HepG2 (cell line): ENCODE measurements at regions not wholly inside any gene's neighbourhood (a gene's known extent, or its start where the extent isn't known, plus 50 kb on each side); places are given as distances from the start of the nearest gene placed in this dataset.

Experiments used
- ATAC-seq: fragments of 200-7000 bp; cut with Tn5 transposase; 3 replicates; pipeline ENCODE4 v1.9.1; 2020; ENCODE audit warnings: mild to moderate bottlenecking, moderate library complexity
- BruUV-seq: library from RNA; stranded (reverse); fragments of 400-500 nt; replicated peaks from 2 replicates; lab custom pipeline; 2021; lab: Mats Ljungman, UMichigan
- CTCF ChIA-PET: fragments of 300-600 bp; formaldehyde crosslinking; extraction: SDS; loops from one replicate; lab custom pipeline; 2021; ENCODE audit warnings: low total read pairs, inconsistent platforms, low intra/inter-chr PET ratio; lab: Yijun Ruan, JAX
- POLR2A ChIA-PET: fragments of 350-600 bp; sonication (Branson Sonifier 250); formaldehyde crosslinking; loops from one replicate; lab custom pipeline; 2020; ENCODE audit warnings: antibody characterized with exemption, inconsistent platforms; lab: Yijun Ruan, JAX
- DNase-seq: peaks from one replicate; pipeline ENCODE4 v3.0.0-alpha.2; 2015; ENCODE audit warnings: low spot score
- FAIRE-seq: peaks from 3 replicates; lab custom pipeline; 2011; peaks lifted over from hg19 to GRCh38; lab: Jason Lieb, UNC
- H2AFZ ChIP-seq: one replicate; pipeline ENCODE4 v1.6.1; 2011; ENCODE audit warnings: low read length, inconsistent platforms
- H3K27ac ChIP-seq: fragments of 300-600 bp; 3 replicates; pipeline ENCODE4 v1.8.0; 2011; ENCODE audit warnings: mixed run types, mild to moderate bottlenecking, mixed read lengths, low read length, inconsistent platforms; ENCODE audit not compliant: insufficient read depth; ENCODE audit errors: extremely low read length
- H3K27me3 ChIP-seq, 2 experiments: fragments of 200-600 bp in 1 of 2; 2 replicates in 1 of 2; 3 replicates in 1 of 2; pipeline versions ENCODE4 v1.6.0 to v1.8.0; 2011; ENCODE audit warnings: low read length in 2 of 2, mild to moderate bottlenecking in 2 of 2, moderate library complexity in 2 of 2, inconsistent platforms in 1 of 2; ENCODE audit not compliant: insufficient read depth in 2 of 2, control insufficient read depth in 1 of 2
- H3K36me3 ChIP-seq, 2 experiments: fragments of 200-600 bp in 1 of 2; replicated peaks in 1 of 2; 2 replicates in 1 of 2; 3 replicates in 1 of 2; pipeline versions ENCODE4 v1.5.1 to v1.8.0; 2011; ENCODE audit warnings: low read length in 2 of 2, inconsistent platforms in 1 of 2; ENCODE audit not compliant: insufficient read depth in 2 of 2, control insufficient read depth in 1 of 2
- H3K4me1 ChIP-seq: 2 replicates; pipeline ENCODE4 v1.5.1; 2012; ENCODE audit warnings: low read length, inconsistent platforms; ENCODE audit not compliant: insufficient read depth
- H3K4me2 ChIP-seq: 2 replicates; pipeline ENCODE4 v1.6.0; 2011; ENCODE audit warnings: low read depth, low read length, inconsistent platforms
- H3K4me3 ChIP-seq, 3 experiments: fragments of 200-600 bp in 1 of 3; sonication (generic), shearing (Covaris generic) in 1 of 3; replicated peaks in 1 of 3; 2 replicates each; pipeline ENCODE4 v1.5.1; 2011 to 2016; ENCODE audit warnings: low read length in 3 of 3, inconsistent platforms in 2 of 3, low read depth in 2 of 3, mild to moderate bottlenecking in 2 of 3, control low read depth in 1 of 3, mixed read lengths in 1 of 3; ENCODE audit not compliant: insufficient read depth in 1 of 3
- H3K79me2 ChIP-seq: one replicate; pipeline ENCODE4 v1.6.1; 2011; ENCODE audit warnings: low read length, inconsistent platforms; ENCODE audit not compliant: insufficient read depth
- H3K9ac ChIP-seq: 2 replicates; pipeline ENCODE4 v1.6.0; 2011; ENCODE audit warnings: mild to moderate bottlenecking, low read depth, low read length, inconsistent platforms; ENCODE audit not compliant: insufficient read depth
- H3K9me3 ChIP-seq: 2 replicates; pipeline ENCODE4 v1.5.1; 2012; ENCODE audit warnings: mild to moderate bottlenecking, low read length
- H4K20me1 ChIP-seq: 2 replicates; pipeline ENCODE4 v1.6.0; 2011; ENCODE audit warnings: inconsistent platforms, mild to moderate bottlenecking, low read length, moderate library complexity; ENCODE audit not compliant: insufficient read depth
- ADNP ChIP-seq: sonication (generic); formaldehyde crosslinking; IDR thresholded peaks from 2 replicates; pipeline ENCODE4 v1.4.0; 2020; ENCODE audit warnings: missing genetic modification reagents
- ARNT ChIP-seq: fragments of 450-650 bp; IDR thresholded peaks from 2 replicates; pipeline ENCODE4 v1.6.1; 2017
- CEBPB ChIP-seq: IDR thresholded peaks from 2 replicates; pipeline ENCODE4 v1.6.1; 2011; ENCODE audit warnings: low read depth, low read length, improper control_type of control experiment, borderline replicate concordance
- GFI1 ChIP-seq: sonication (generic); formaldehyde crosslinking; IDR thresholded peaks from 2 replicates; pipeline ENCODE4 v1.5.0; 2020; ENCODE audit warnings: missing genetic modification reagents, mild to moderate bottlenecking, borderline replicate concordance
- HOXA9 ChIP-seq: sonication (generic); formaldehyde crosslinking; IDR thresholded peaks from 2 replicates; pipeline ENCODE4 v1.8.1; 2022; ENCODE audit warnings: missing genetic modification reagents, mild to moderate bottlenecking, moderate library complexity, borderline replicate concordance
- IRX3 ChIP-seq: sonication (generic); formaldehyde crosslinking; IDR thresholded peaks from 2 replicates; pipeline ENCODE4 v1.8.1; 2023; ENCODE audit warnings: mild to moderate bottlenecking, low read depth, missing genetic modification reagents, borderline replicate concordance
- ISL2 ChIP-seq: sonication (generic); formaldehyde crosslinking; IDR thresholded peaks from 2 replicates; pipeline ENCODE4 v1.5.0; 2020; ENCODE audit warnings: missing genetic modification reagents
- KLF11 ChIP-seq: IDR thresholded peaks from 2 replicates; pipeline ENCODE4 v1.6.1; 2016; ENCODE audit warnings: missing compliant biosample characterization
- KLF13 ChIP-seq: sonication (generic); formaldehyde crosslinking; IDR thresholded peaks from 2 replicates; pipeline ENCODE4 v1.4.0; 2020; ENCODE audit warnings: mild to moderate bottlenecking, missing genetic modification reagents
- LRRFIP1 ChIP-seq: sonication (generic); formaldehyde crosslinking; conservative IDR thresholded peaks from 2 replicates; pipeline ENCODE4 v1.4.0; 2020; ENCODE audit warnings: missing genetic modification reagents
- MLX ChIP-seq: IDR thresholded peaks from 2 replicates; pipeline ENCODE4 v1.6.1; 2016
- MTA3 ChIP-seq: sonication (generic); formaldehyde crosslinking; IDR thresholded peaks from 2 replicates; pipeline ENCODE4 v1.4.0; 2020; ENCODE audit warnings: missing genetic modification reagents
- NAIF1 ChIP-seq: sonication (generic); formaldehyde crosslinking; IDR thresholded peaks from 2 replicates; pipeline ENCODE4 v1.5.0; 2020; ENCODE audit warnings: mild to moderate bottlenecking, missing genetic modification reagents, borderline replicate concordance
- NFE2L1 ChIP-seq: sonication (generic); formaldehyde crosslinking; IDR thresholded peaks from 2 replicates; pipeline ENCODE4 v1.4.0; 2020; ENCODE audit warnings: missing genetic modification reagents, mild to moderate bottlenecking, borderline replicate concordance
- SRF ChIP-seq: IDR thresholded peaks from 2 replicates; pipeline ENCODE4 v1.6.1; 2011; ENCODE audit warnings: mild to moderate bottlenecking, low read depth, low read length, moderate library complexity
- ZFY ChIP-seq: sonication (generic); formaldehyde crosslinking; IDR thresholded peaks from 2 replicates; pipeline ENCODE4 v1.4.0; 2020; ENCODE audit warnings: missing genetic modification reagents
- ZNF180 ChIP-seq: sonication (generic); formaldehyde crosslinking; IDR thresholded peaks from 2 replicates; pipeline ENCODE4 v1.4.0; 2020; ENCODE audit warnings: low read depth, missing genetic modification reagents, borderline replicate concordance
- ZNF235 ChIP-seq: sonication (generic); formaldehyde crosslinking; IDR thresholded peaks from 2 replicates; pipeline ENCODE4 v1.8.1; 2023; ENCODE audit warnings: mild to moderate bottlenecking, missing genetic modification reagents, borderline replicate concordance
- ZNF510 ChIP-seq: sonication (generic); formaldehyde crosslinking; IDR thresholded peaks from 2 replicates; pipeline ENCODE4 v1.4.0; 2020; ENCODE audit warnings: low read depth, mild to moderate bottlenecking, missing genetic modification reagents
- WGBS: methylation state at CpG from one replicate; pipeline ENCODE4 v1.1.6; 2017; ENCODE audit warnings: low lambda C conversion rate; 5-methylcytosine and 5-hydroxymethylcytosine counted together
- in situ Hi-C: cut with HindIII; loops from 2 replicates; pipeline ENCODE4 v1.10.0; 2017; ENCODE audit warnings: low pct_unique_long_range_greater_than_20kb; ENCODE audit not compliant: extremely low pct_ligation_motif_present
- intact Hi-C: fragments of 100-400 bp; cut with micrococcal nuclease; formaldehyde crosslinking; loops from one replicate; pipeline ENCODE4 v1.10.0; 2022; ENCODE audit not compliant: unreplicated experiment
- TF ChIP-seq, protein P1 (sequence below): sonication (generic); formaldehyde crosslinking; IDR thresholded peaks from 2 replicates; pipeline ENCODE4 v1.4.0; 2020; ENCODE audit warnings: mild to moderate bottlenecking, missing genetic modification reagents

- FAIRE-seq: no peak
- WGBS: 16% methylated on average over 2 of the region's 2 CpGs
- POLR2A ChIA-PET: no interaction called here
Measured at GRCh38 chr1:98439471-98439870, 222.1 kb upstream of the SNX7 start.

More at GRCh38 chr1:98439471-98439870, 222.1 kb upstream of the SNX7 start:
- 0 out of 2 replicates have a peak, but pooled peaks cover 5% of the 10 kb centered on the region for H3K4me1 ChIP-seq
- no peaks in the 10 kb centered on the region for H3K36me3 ChIP-seq
- H3K4me3 ChIP-seq: no peak overlapping the region
- DNase-seq (no peak), ATAC-seq (no peak)
- H3K79me2 ChIP-seq: no peaks in the 10 kb centered on the region
- CTCF ChIA-PET: no interaction called here
- H3K9me3 ChIP-seq: no peaks in the 10 kb centered on the region
- no peak overlapping the region for H3K9ac ChIP-seq
- BruUV-seq: no TSS peak
- H3K27ac ChIP-seq: no peak overlapping the region
- no peaks in the 10 kb centered on the region for H3K27me3 ChIP-seq
- TF ChIP-seq ZNF235 (CRISPR knock-in tag) (no peak), ZFY (CRISPR knock-in tag) (no peak), CEBPB (no peak), NFE2L1 (no peak), GFI1 (CRISPR knock-in tag) (no peak), ADNP (CRISPR knock-in tag) (no peak), IRX3 (CRISPR knock-in tag) (no peak), KLF13 (no peak), MLX (CRISPR knock-in tag) (no peak), LRRFIP1 (CRISPR knock-in tag) (no peak), NAIF1 (CRISPR knock-in tag) (no peak), ARNT (no peak), SRF (no peak), ZNF510 (CRISPR knock-in tag) (no peak), HOXA9 (CRISPR knock-in tag) (no peak), MTA3 (CRISPR knock-in tag) (no peak), ISL2 (no peak), ZNF180 (CRISPR knock-in tag) (no peak), KLF11 (CRISPR knock-in tag) (no peak)
- TF ChIP-seq, protein P1, sequence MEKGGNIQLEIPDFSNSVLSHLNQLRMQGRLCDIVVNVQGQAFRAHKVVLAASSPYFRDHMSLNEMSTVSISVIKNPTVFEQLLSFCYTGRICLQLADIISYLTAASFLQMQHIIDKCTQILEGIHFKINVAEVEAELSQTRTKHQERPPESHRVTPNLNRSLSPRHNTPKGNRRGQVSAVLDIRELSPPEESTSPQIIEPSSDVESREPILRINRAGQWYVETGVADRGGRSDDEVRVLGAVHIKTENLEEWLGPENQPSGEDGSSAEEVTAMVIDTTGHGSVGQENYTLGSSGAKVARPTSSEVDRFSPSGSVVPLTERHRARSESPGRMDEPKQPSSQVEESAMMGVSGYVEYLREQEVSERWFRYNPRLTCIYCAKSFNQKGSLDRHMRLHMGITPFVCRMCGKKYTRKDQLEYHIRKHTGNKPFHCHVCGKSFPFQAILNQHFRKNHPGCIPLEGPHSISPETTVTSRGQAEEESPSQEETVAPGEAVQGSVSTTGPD (CRISPR knock-in tag): no peak
- intact Hi-C loops (no loop called here), in situ Hi-C loops (no loop called here)
- no peaks in the 10 kb centered on the region for H4K20me1 ChIP-seq
- H2AFZ ChIP-seq: no peak overlapping the region
- H3K4me2 ChIP-seq: no peak overlapping the region
